GM12878 (cell line): ENCODE measurements at regions not wholly inside any gene's neighbourhood (a gene's known extent, or its start where the extent isn't known, plus 50 kb on each side); places are given as distances from the start of the nearest gene placed in this dataset.

ENCODE experiments used
- ATAC-seq: fragments of 200-7000 bp; cut with Tn5 transposase; 3 replicates; pipeline ENCODE4 v1.9.1; 2020; ENCODE audit warnings: mild to moderate bottlenecking, moderate library complexity
- BruUV-seq: library from RNA; stranded (reverse); fragments of 400-500 nt; replicated peaks from 2 replicates; lab custom pipeline; 2021; lab: Mats Ljungman, UMichigan
- CTCF ChIA-PET: fragments of 300-600 bp; sonication (Branson Sonifier 250); formaldehyde crosslinking; extraction: SDS; loops from one replicate; lab custom pipeline; 2021; ENCODE audit warnings: inconsistent platforms; lab: Yijun Ruan, JAX
- POLR2A ChIA-PET: fragments of 350-600 bp; formaldehyde crosslinking; extraction: SDS; loops from one replicate; lab custom pipeline; 2021; ENCODE audit warnings: inconsistent platforms; lab: Charles Lee
- RAD21 ChIA-PET: fragments of 300-600 bp; sonication (Branson Sonifier 250); formaldehyde crosslinking; loops from one replicate; lab custom pipeline; 2023; ENCODE audit warnings: antibody characterized with exemption; ENCODE audit not compliant: unreplicated experiment; lab: Charles Lee
- SMC1A ChIA-PET: fragments of 300-600 bp; sonication (Branson Sonifier 250); formaldehyde crosslinking; loops from one replicate; lab custom pipeline; 2023; ENCODE audit not compliant: unreplicated experiment, uncharacterized antibody; lab: Charles Lee
- DNase-seq: peaks from one replicate; pipeline ENCODE4 v3.0.0-alpha.2; 2011; ENCODE audit warnings: low read depth, low spot score
- FAIRE-seq: peaks from 3 replicates; lab custom pipeline; 2011; peaks lifted over from hg19 to GRCh38; lab: Jason Lieb, UNC
- H2AFZ ChIP-seq: 2 replicates; pipeline ENCODE4 v1.6.0; 2011; ENCODE audit warnings: low read depth, low read length, control low read depth; ENCODE audit not compliant: control insufficient read depth
- H3K27ac ChIP-seq: 2 replicates; pipeline ENCODE4 v1.5.1; 2011; ENCODE audit warnings: control low read depth; ENCODE audit not compliant: control insufficient read depth, insufficient read depth
- H3K27me3 ChIP-seq, 2 experiments: replicated peaks in 1 of 2; 2 replicates each; pipeline versions ENCODE4 v1.6.0 to v1.6.1; 2011; ENCODE audit warnings: low read length in 1 of 2; ENCODE audit not compliant: control insufficient read depth in 2 of 2, insufficient read depth in 2 of 2
- H3K36me3 ChIP-seq, 2 experiments: 2 replicates each; pipeline ENCODE4 v1.5.1; 2011; ENCODE audit warnings: low read length in 1 of 2; ENCODE audit not compliant: control insufficient read depth in 2 of 2, insufficient read depth in 2 of 2
- H3K4me1 ChIP-seq: 2 replicates; pipeline ENCODE4 v1.6.1; 2011; ENCODE audit warnings: mild to moderate bottlenecking, low read length, moderate library complexity, mixed read lengths; ENCODE audit not compliant: control insufficient read depth, insufficient read depth
- H3K4me2 ChIP-seq: 2 replicates; pipeline ENCODE4 v1.6.0; 2011; ENCODE audit warnings: control low read depth; ENCODE audit not compliant: control insufficient read depth, insufficient read depth
- H3K4me3 ChIP-seq: fragments of 200-600 bp; sonication (generic); 2 replicates; pipeline ENCODE4 v1.5.1; 2016
- H3K79me2 ChIP-seq: 2 replicates; pipeline ENCODE4 v1.6.0; 2011; ENCODE audit warnings: low read length; ENCODE audit not compliant: control insufficient read depth, insufficient read depth
- H3K9ac ChIP-seq: 2 replicates; pipeline ENCODE4 v1.8.0; 2011; ENCODE audit warnings: low read length, control low read depth, mixed read lengths; ENCODE audit not compliant: control insufficient read depth, insufficient read depth
- H3K9me3 ChIP-seq: replicated peaks from 3 replicates; pipeline ENCODE4 v1.5.1; 2011; ENCODE audit warnings: mild to moderate bottlenecking, low read length; ENCODE audit not compliant: control insufficient read depth, insufficient read depth
- H4K20me1 ChIP-seq: 2 replicates; pipeline ENCODE4 v1.6.0; 2011; ENCODE audit not compliant: control insufficient read depth, insufficient read depth
- BACH1 ChIP-seq: fragments of 450-650 bp; IDR thresholded peaks from 2 replicates; pipeline ENCODE4 v1.6.1; 2017; ENCODE audit warnings: mild to moderate bottlenecking, borderline replicate concordance
- CBX3 ChIP-seq: fragments of 200-600 bp; sonication (generic); IDR thresholded peaks from 2 replicates; pipeline ENCODE4 v1.6.1; 2016; ENCODE audit warnings: low read depth, borderline replicate concordance
- CHD1 ChIP-seq: IDR thresholded peaks from 2 replicates; pipeline ENCODE4 v1.6.1; 2012; ENCODE audit warnings: low read depth, low read length, improper control_type of control experiment
- EGR1 ChIP-seq, 2 experiments: IDR thresholded peaks; 1 replicate in 1 of 2; 2 replicates in 1 of 2; pipeline ENCODE4 v1.6.1; 2011 to 2012; ENCODE audit warnings: low read depth in 2 of 2, low read length in 2 of 2, borderline replicate concordance in 1 of 2, mild to moderate bottlenecking in 1 of 2, moderate library complexity in 1 of 2
- HDAC6 ChIP-seq: fragments of 200-600 bp; sonication (generic); IDR thresholded peaks from one replicate; pipeline ENCODE4 v1.8.0; 2017; ENCODE audit warnings: antibody characterized with exemption; ENCODE audit not compliant: unreplicated experiment
- HSF1 ChIP-seq: fragments of 150-350 bp; IDR thresholded peaks from 2 replicates; pipeline ENCODE4 v1.6.1; 2014; ENCODE audit warnings: mild to moderate bottlenecking, low read depth, low read length
- IRF3 ChIP-seq: fragments of 450-650 bp; IDR thresholded peaks from 2 replicates; pipeline ENCODE4 v1.6.1; 2014; ENCODE audit warnings: mild to moderate bottlenecking
- JUND ChIP-seq: IDR thresholded peaks from 2 replicates; pipeline ENCODE4 v1.6.1; 2012; ENCODE audit warnings: low read depth, mild to moderate bottlenecking, low read length, improper control_type of control experiment, moderate library complexity
- POLR2A ChIP-seq: IDR thresholded peaks from 2 replicates; pipeline ENCODE4 v1.6.1; 2011; ENCODE audit warnings: low read depth, mild to moderate bottlenecking, low read length
- POU2F2 ChIP-seq: IDR thresholded peaks from 3 replicates; pipeline ENCODE4 v1.6.1; 2011; ENCODE audit warnings: low read depth, mild to moderate bottlenecking, low read length, borderline replicate concordance
- SIN3A ChIP-seq: IDR thresholded peaks from 2 replicates; pipeline ENCODE4 v1.6.1; 2012; ENCODE audit warnings: low read depth, low read length, improper control_type of control experiment
- SKIL ChIP-seq: fragments of 450-650 bp; IDR thresholded peaks from 2 replicates; pipeline ENCODE4 v1.6.1; 2017; ENCODE audit warnings: mild to moderate bottlenecking, low read depth, inconsistent platforms; ENCODE audit not compliant: poor library complexity, severe bottlenecking
- USF2 ChIP-seq: IDR thresholded peaks from 2 replicates; pipeline ENCODE4 v1.6.1; 2011; ENCODE audit warnings: low read depth, low read length, improper control_type of control experiment, borderline replicate concordance
- WRNIP1 ChIP-seq: IDR thresholded peaks from 2 replicates; pipeline ENCODE4 v1.6.1; 2011; ENCODE audit warnings: low read depth, low read length, improper control_type of control experiment, borderline replicate concordance
- WGBS: methylation state at CpG from one replicate; pipeline ENCODE4 v1.1.6; 2016; ENCODE audit warnings: low lambda C conversion rate; ENCODE audit not compliant: insufficient replicate concordance, insufficient coverage; ENCODE audit errors: missing lambda C conversion rate; 5-methylcytosine and 5-hydroxymethylcytosine counted together
- in situ Hi-C: fragments of 300-500 bp; cut with MboI; formaldehyde crosslinking; loops from 9 replicates; pipeline ENCODE4 v1.14.3; 2018; ENCODE audit warnings: mixed read lengths
- intact Hi-C: fragments of 100-400 bp; cut with micrococcal nuclease; formaldehyde crosslinking; loops from one replicate; pipeline ENCODE4 v1.14.2; 2022; ENCODE audit not compliant: unreplicated experiment

- WGBS = 80% methylated on average over 3 of the region's 3 CpGs
- no peak overlapping the region for H2AFZ ChIP-seq
- ChIA-PET POLR2A (no interaction called here), CTCF (interaction anchor here (0.7 to 1.4 kb wide), 2 partner anchors 12 to 117 kb away, joined by 3 to 4 read pairs; no protein-coding TSS in a partner anchor), SMC1A (interaction anchor here (1.1 kb wide), 1 partner anchor 118 kb away, joined by 4 read pairs; no protein-coding TSS in a partner anchor), RAD21 (no interaction called here)
- no peak for ATAC-seq
- no peak for FAIRE-seq
- no peak overlapping the region for H3K4me2 ChIP-seq
- H3K9ac ChIP-seq = no peak overlapping the region
- no peak for DNase-seq
- H3K27me3 ChIP-seq = no peaks in the 10 kb centered on the region
- H3K4me1 ChIP-seq = peaks cover 11% of the 10 kb centered on the region
- no peak overlapping the region for H3K27ac ChIP-seq
- no peak overlapping the region for H3K4me3 ChIP-seq
- no peaks in the 10 kb centered on the region for H4K20me1 ChIP-seq
- no peaks in the 10 kb centered on the region for H3K79me2 ChIP-seq
- in situ Hi-C loops (no loop called here), intact Hi-C loops (no loop called here)
- no peaks in the 10 kb centered on the region for H3K9me3 ChIP-seq
- no peaks in the 10 kb centered on the region for H3K36me3 ChIP-seq
- BruUV-seq = no TSS peak
- TF ChIP-seq BACH1 = no peak
- TF ChIP-seq HDAC6 = no peak
- TF ChIP-seq CBX3 = no peak
- TF ChIP-seq EGR1 (IDR thresholded peaks at IDR 0.05; ENCODE audit: borderline replicate concordance in 1 of 2, low read depth in 2 of 2, low read length in 2 of 2) = no peak
- TF ChIP-seq POLR2A = no peak
- no peak for TF ChIP-seq CHD1
- no peak for TF ChIP-seq IRF3
- no peak for TF ChIP-seq JUND
- TF ChIP-seq SKIL = no peak
- TF ChIP-seq HSF1 = no peak
- no peak for TF ChIP-seq USF2
- no peak for TF ChIP-seq SIN3A
- no peak for TF ChIP-seq POU2F2
- no peak for TF ChIP-seq WRNIP1
These were observed 79.3 kb upstream of the RASA1 start for GRCh38 chr5:87188391-87188790.
